Esophagus mucosa (tissue), 1 donor: ENCODE measurements at regions not wholly inside any gene's neighbourhood (a gene's known extent, or its start where the extent isn't known, plus 50 kb on each side); places are given as distances from the start of the nearest gene placed in this dataset.
"Not testable (repeated sequence)": the region's sequence is repeated elsewhere in the genome, so short reads cannot be mapped to it uniquely, and the experiment has no call there.

Experiments
- ATAC-seq: fragments of 200-7000 bp; cut with Tn5 transposase; one replicate; pipeline ENCODE4 v1.9.1; 2020
- donor health status: DM: yes; HTN: yes; CAD: no.

GRCh38 chr6:112591329-112591728, 244.2 kb downstream of the RFPL4B start:
- no peak for ATAC-seq

- no peak for ATAC-seq
Measured at GRCh38 chr6:112592159-112592558, 245.0 kb downstream of the RFPL4B start.

- ATAC-seq: no peak
Measured at GRCh38 chr6:112594886-112595594, 247.9 kb downstream of the RFPL4B start.

- no peak for ATAC-seq
Measured at GRCh38 chr6:112595841-112596240, 248.7 kb downstream of the RFPL4B start.

GRCh38 chr6:112597176-112597575, 250.0 kb downstream of the RFPL4B start:
- ATAC-seq: no peak

- ATAC-seq: no peak
Measured at GRCh38 chr6:112600168-112600567, 253.0 kb downstream of the RFPL4B start.

GRCh38 chr6:112603726-112604125, 256.6 kb downstream of the RFPL4B start:
- no peak for ATAC-seq

GRCh38 chr6:112606656-112607435, 259.7 kb downstream of the RFPL4B start:
- ATAC-seq: no peak

GRCh38 chr6:112608925-112609324, 261.8 kb downstream of the RFPL4B start:
- not testable (repeated sequence) for ATAC-seq

- no peak for ATAC-seq
Measured at GRCh38 chr6:112613410-112613809, 266.3 kb downstream of the RFPL4B start.

GRCh38 chr6:112618849-112619248, 271.7 kb downstream of the RFPL4B start:
- no peak for ATAC-seq

- ATAC-seq: no peak
Measured at GRCh38 chr6:112620812-112621569, 273.9 kb downstream of the RFPL4B start.

GRCh38 chr6:112622036-112622435, 274.9 kb downstream of the RFPL4B start:
- ATAC-seq: no peak

GRCh38 chr6:112626468-112627082, 279.4 kb downstream of the RFPL4B start:
- ATAC-seq: no peak

- ATAC-seq: no peak
Measured at GRCh38 chr6:112634376-112634775, 287.2 kb downstream of the RFPL4B start.

- no peak for ATAC-seq
Measured at GRCh38 chr6:112636650-112637262, 289.6 kb downstream of the RFPL4B start.

- ATAC-seq: no peak
Measured at GRCh38 chr6:112639391-112639831, 292.3 kb downstream of the RFPL4B start.

- no peak for ATAC-seq
Measured at GRCh38 chr6:112640891-112641290, 293.8 kb downstream of the RFPL4B start.

- no peak for ATAC-seq
Measured at GRCh38 chr6:112649853-112650252, 302.7 kb downstream of the RFPL4B start.

- no peak for ATAC-seq
Measured at GRCh38 chr6:112651239-112651638, 304.1 kb downstream of the RFPL4B start.

- ATAC-seq: no peak
Measured at GRCh38 chr6:112659912-112660311, 312.8 kb downstream of the RFPL4B start.

- no peak for ATAC-seq
Measured at GRCh38 chr6:112660626-112661025, 313.5 kb downstream of the RFPL4B start.
